GM18517 (cell line): ENCODE measurements at regions not wholly inside any gene's neighbourhood (a gene's known extent, or its start where the extent isn't known, plus 50 kb on each side); places are given as distances from the start of the nearest gene placed in this dataset.

Source experiments
- ATAC-seq: cut with Tn5 transposase; IDR thresholded peaks from one replicate; pipeline ENCODE4 v1.9.1; 2021; ENCODE audit warnings: mild to moderate bottlenecking, moderate library complexity; ENCODE audit not compliant: unreplicated experiment

GRCh38 chr3:84439476-84439875 is 519.3 kb upstream of the CADM2 start:
- ATAC-seq, result no peak

GRCh38 chr3:84440291-84440690 is 518.5 kb upstream of the CADM2 start:
- ATAC-seq, result no peak

- no peak for ATAC-seq
Observed at GRCh38 chr3:84442533-84442932, 516.3 kb upstream of the CADM2 start.

DNA sequence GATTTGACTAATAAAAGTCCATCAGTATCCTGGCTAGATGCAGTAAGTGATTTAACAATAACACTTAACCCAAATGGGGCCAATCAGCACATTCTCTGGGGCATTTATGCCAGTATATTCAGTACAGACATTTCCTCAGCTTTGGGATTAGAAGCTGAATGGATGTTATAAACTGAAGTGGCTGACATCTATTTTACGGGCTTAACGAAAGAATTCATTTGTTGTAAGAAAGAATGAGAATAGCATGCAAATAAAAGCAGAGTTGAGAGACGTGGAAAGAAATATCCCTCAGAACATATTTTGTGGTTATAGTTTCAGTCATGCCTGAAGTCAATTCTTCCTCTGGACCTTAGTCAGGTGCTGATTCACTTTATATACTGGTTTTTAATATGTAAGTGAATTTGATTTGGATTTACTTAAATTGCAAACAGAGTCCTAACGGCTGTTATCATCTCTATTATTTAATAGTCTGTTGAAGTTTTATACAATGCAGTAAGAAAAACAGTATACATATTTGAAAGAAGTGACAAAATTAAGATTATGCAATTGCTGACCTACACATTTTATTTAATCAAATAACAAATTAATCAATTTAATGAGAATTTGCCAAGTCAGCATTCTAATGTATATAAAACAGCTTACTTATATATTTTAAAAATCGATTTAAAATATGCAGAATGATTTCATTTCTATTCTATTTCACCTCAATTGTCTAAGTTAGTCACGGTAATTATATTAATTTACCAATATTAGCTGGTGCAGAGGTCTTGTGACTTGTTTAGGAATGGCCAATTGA is 513.9 kb upstream of the CADM2 start:
- ATAC-seq, result no peak

DNA sequence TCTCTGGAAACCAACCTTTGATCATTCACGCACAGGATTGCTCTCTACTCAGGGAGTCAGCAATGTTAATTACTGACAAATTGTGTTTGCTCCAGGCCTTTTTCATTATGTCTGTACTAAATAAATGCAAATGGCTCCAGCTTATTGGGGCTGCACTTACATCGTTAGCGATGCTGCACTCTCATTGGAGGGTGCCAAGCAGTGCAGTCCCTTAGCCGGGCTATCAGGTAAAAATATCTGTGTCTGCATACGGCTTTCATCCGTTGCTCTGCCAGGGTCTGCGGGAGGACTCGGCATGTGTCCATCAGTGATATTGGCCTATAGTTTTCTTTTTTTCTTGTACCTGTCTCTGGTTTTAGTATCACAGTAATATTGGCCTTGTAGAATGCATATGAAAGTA is 471.5 kb upstream of the CADM2 start:
- no peak for ATAC-seq

DNA sequence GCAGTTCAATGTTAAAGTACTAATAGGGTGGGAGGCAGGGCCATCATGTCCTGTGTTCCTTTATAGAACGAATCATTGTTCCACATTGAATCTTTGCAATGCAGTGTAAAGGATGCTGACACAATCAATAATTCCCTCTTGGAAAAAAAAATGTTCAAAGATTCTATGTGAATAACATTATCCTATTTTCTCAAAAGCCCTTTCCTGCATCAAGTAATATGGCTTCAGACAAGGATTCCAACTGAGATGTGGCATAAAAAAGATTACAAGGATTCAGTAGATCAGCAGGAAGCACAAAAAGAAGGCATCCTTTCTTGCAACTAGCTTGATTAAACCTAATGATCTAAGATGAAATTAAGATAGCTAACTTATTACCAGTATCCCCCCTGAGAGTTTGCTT is 454.0 kb upstream of the CADM2 start:
- ATAC-seq, result no peak

GRCh38 chr3:84510007-84510406 is 448.8 kb upstream of the CADM2 start:
- no peak for ATAC-seq

DNA sequence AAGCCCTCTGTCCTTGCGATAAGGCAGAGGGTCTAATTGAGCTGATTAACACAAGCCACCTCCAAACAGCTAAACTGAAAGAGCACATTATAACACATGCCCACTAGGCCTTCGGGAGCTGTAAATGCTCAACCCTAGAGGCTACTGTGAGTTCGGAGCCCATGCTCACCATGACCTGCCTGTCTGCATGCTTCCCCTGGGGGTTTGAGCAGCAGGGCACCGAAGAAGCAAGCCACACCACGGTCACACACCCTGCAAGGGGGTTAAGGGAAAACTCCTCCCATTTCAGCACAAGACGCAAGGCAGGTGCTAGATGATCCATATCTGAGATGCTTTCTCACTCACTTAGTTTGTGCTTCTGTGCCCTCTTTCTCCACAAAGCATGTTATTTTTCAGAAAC is 435.9 kb upstream of the CADM2 start:
- ATAC-seq, result no peak

- ATAC-seq, result no peak
Observed at GRCh38 chr3:84536916-84537315, 421.9 kb upstream of the CADM2 start.

DNA sequence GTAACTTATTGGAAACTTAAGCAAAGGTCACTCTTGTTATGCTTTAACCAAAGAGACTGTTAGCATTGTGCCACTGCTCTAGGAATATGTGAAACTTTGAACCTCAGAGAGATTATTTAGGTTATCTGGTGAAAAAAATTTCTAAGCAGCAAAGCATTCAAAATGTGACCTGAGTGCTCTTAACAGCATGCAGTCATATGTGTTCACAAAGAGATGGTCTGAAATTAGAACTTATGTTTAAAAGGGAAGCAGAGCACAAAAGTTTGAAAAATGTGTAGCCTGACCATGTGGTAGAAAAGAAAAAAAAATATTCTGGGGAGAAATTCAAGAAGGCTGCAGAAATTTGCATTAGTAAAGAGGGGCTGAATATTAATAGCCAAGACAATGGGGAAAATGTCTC is 420.2 kb upstream of the CADM2 start:
- ATAC-seq, result no peak

GRCh38 chr3:84547207-84547606 is 411.6 kb upstream of the CADM2 start:
- no peak for ATAC-seq

- ATAC-seq, result peak; percentile 60
Observed at GRCh38 chr3:84547971-84548970, 410.5 kb upstream of the CADM2 start.

DNA sequence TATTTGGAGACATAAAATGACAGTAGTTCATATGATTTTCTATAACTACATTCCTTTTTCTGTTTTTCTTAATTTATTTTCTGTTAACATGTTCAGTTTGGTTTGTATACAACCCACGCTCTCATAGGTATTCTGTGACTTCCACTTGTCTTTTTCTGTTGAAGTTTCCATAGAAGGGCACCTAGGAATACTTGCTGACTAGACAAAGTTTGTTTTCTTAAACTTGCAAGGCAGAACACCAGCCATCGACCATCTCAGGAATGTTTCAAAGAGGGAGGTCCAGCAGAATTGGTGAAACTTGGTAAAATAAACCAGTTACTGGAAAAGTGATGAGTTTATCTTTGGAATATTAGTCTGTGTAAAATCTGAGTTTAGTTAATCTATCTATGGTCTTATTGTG is 403.2 kb upstream of the CADM2 start:
- no peak for ATAC-seq

- ATAC-seq, result no peak
Observed at GRCh38 chr3:84566256-84566655, 392.5 kb upstream of the CADM2 start.

DNA sequence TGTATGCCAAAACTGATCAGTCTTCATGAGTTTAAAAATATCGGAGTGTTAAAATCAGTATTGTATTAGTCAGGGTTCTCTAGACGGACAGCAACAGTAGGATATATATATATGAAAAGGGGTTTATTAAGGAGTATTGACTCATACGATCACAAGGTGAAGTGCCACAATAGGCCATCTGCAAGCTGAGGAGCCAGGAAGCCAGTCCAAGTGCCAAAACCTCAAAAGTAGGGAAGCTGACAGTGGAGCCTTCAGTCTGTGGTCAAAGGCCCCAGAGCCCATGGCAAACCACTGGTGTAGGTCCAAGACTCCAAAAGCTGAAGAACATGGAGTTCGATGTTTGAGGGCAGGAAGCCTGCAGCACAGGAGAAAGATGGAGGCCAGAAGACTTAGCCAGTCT is 391.0 kb upstream of the CADM2 start:
- no peak for ATAC-seq

- no peak for ATAC-seq
Observed at GRCh38 chr3:84573962-84574361, 384.8 kb upstream of the CADM2 start.

GRCh38 chr3:84586427-84586826 is 372.4 kb upstream of the CADM2 start:
- ATAC-seq, result no peak

- ATAC-seq, result no peak
Observed at GRCh38 chr3:84600703-84601225, 358.0 kb upstream of the CADM2 start.

DNA sequence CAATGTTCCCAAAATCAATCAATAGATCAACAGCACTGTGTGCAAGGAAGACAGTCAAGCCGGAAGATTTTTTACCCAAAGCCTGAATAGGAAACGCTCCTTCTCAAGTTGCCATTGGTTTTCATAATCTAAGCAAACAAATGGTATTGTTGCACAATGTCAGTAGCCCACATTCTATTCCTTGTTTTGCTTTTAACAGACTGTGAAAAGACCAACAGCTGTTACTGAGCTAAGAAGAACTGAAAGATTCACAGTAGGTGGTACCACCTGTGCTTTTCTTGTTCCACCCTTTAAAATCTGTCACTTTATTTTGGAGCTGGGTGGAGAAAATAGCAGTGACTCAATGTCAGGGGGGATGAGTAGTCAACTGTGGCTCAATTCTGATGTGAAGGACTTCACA is 357.5 kb upstream of the CADM2 start:
- no peak for ATAC-seq

DNA sequence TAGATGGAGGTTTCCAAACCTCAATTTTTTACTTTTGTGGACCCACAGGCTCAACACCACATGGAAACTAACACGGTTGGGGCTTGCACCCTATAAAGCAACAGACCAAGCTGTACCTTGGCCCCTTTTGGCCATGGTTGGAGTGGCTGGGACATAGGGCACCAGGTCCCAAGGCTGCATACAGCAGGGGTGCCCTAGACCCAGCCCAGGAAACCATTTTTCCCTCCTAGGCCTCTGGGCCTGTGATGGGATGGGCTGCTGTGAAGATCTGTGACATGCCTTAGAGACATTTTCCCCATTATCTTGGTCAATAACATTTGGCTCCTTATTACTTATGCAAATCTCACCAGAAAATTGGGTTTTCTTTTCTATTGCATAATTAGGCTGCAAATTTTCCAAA is 337.0 kb upstream of the CADM2 start:
- ATAC-seq, result no peak

DNA sequence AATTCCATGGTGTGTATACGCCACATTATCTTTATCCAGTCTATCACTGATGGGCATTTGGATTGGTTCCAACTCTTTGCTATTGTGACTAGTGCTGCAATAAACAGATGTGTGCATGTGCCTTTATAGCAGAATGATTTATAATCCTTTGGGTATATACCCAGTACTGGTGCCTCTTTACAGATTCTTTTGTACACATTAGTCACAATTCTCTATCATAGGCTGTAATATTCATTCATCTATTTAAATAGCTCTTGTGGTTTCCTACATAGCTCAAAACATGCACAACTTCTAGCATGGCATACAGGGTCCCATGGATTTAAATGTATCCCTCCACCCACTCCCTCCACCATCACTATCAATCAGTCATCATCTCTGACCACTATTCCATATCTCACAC is 324.1 kb upstream of the CADM2 start:
- no peak for ATAC-seq

- ATAC-seq, result no peak
Observed at GRCh38 chr3:84637272-84637671, 321.5 kb upstream of the CADM2 start.
